ENCODE measurements at regions not wholly inside any gene's neighbourhood (a gene's known extent, or its start where the extent isn't known, plus 50 kb on each side); places are given as distances from the start of the nearest gene placed in this dataset.

DNA sequence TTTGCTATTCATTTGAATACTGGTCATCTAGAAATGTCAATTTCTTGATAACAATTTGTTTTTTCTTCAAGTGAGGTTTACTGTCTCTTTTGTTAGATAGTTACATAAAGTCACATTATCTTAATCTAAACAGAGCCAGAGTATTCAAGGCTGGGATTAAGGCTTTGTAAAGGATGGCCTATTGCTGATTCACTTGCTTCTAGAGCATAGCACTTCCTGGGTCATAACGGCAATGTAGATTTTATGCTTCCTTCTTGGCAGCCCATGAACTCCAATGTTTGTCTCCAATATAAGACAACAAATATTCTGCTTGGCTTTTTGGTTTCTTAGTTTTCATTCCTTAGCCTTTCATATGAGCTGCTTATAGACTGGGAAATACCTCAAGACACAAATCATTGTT is 2007.9 kb upstream of the CDH6 start:
- no peaks in the 10 kb centered on the region for H3K4me1 ChIP-seq
- intact Hi-C loops (cut with DNase I), result no loop called here
- no peak for DNase-seq

DNA sequence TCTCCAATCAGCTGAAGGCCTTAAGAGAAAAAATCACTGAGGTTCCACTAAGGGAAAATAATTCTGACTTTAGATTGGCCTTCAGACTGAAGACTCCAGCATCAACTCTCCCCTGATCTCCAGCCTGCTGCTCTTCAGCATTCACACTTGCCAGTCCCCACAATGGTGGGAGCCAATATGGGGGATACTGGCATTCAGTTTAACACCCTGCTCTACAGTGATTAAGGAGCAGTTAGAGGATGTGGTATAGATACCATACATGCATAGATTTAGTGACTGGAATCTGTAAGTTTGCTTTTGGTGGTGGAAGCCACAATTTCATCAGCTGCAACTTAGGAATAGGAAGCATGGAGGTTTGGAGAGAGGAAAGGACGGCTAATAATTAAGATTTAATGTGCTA is 2017.7 kb upstream of the CDH6 start:
- no peak for ATAC-seq
- Histone ChIP-seq H3K27me3 (no peaks in the 10 kb centered on the region), H3K4me1 (no peaks in the 10 kb centered on the region), H3K9me3 (no peaks in the 10 kb centered on the region), H3K4me3 (no peak overlapping the region), H3K27ac (no peak overlapping the region), H3K36me3 (replicated peaks in 1 of 2; ENCODE audit: insufficient read depth in 1 of 2, low read depth in 2 of 2) (no peaks in the 10 kb centered on the region)
- intact Hi-C loops (cut with DNase I), result no loop called here
- TF ChIP-seq POLR2A (IDR thresholded peaks at IDR 0.05) (no peak), CTCF (IDR thresholded peaks at IDR 0.05) (no peak)
- WGBS, 2 donors, result 26 to 29% methylated on average over 1 of the region's 1 CpG
- DNase-seq, result no peak

More for the DNA sequence above, 2007.9 kb upstream of the CDH6 start:
- no peak overlapping the region for H3K4me3 ChIP-seq
- 50 to 59% methylated on average over 1 of the region's 1 CpG for WGBS, 2 donors
- no peaks in the 10 kb centered on the region for H3K9me3 ChIP-seq
- no peak for TF ChIP-seq POLR2A (IDR thresholded peaks at IDR 0.05)
- TF ChIP-seq CTCF (IDR thresholded peaks at IDR 0.05), result no peak
- H3K27me3 ChIP-seq, result no peaks in the 10 kb centered on the region
- no peaks in the 10 kb centered on the region for H3K36me3 ChIP-seq (replicated peaks in 1 of 2; ENCODE audit: insufficient read depth in 1 of 2, low read depth in 2 of 2)
- ATAC-seq, result no peak
- no peak overlapping the region for H3K27ac ChIP-seq

DNA sequence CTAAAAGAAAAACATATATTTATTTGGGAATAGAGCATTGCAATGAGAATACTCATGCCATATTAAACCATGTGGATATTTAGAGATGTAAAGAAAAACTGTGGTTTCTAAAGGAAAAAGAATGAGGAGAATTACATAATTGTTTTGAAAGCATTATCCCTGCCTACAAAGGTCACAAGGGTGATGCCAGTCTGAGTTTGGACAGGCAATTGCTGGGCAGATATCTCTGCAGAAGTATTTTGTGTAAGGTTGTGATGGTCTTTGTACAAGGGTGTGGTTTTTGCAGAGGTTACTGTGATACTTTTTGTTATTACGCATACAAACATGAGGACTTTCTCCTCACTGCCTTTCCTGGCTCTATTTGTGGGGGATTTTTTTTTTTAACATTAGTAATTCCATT is 2022.9 kb upstream of the CDH6 start:
- H3K4me3 ChIP-seq, result no peak overlapping the region
- ATAC-seq, result no peak
- H3K36me3 ChIP-seq (replicated peaks in 1 of 2; ENCODE audit: insufficient read depth in 1 of 2, low read depth in 2 of 2), result no peaks in the 10 kb centered on the region
- TF ChIP-seq CTCF (IDR thresholded peaks at IDR 0.05) (no peak), POLR2A (IDR thresholded peaks at IDR 0.05) (no peak)
- no peak for DNase-seq
- WGBS, 2 donors, result 52 to 79% methylated on average over 1 of the region's 1 CpG
- no peaks in the 10 kb centered on the region for H3K4me1 ChIP-seq
- no peaks in the 10 kb centered on the region for H3K9me3 ChIP-seq
- H3K27me3 ChIP-seq, result no peaks in the 10 kb centered on the region
- no peak overlapping the region for H3K27ac ChIP-seq
- intact Hi-C loops (cut with DNase I), result no loop called here

- 18 to 23% methylated on average over 2 of the region's 2 CpGs for WGBS, 2 donors
- intact Hi-C loops (cut with DNase I), result no loop called here
- Histone ChIP-seq H3K9me3 (no peaks in the 10 kb centered on the region), H3K4me1 (no peaks in the 10 kb centered on the region), H3K36me3 (replicated peaks in 1 of 2; ENCODE audit: insufficient read depth in 1 of 2, low read depth in 2 of 2) (no peaks in the 10 kb centered on the region), H3K27me3 (no peaks in the 10 kb centered on the region), H3K4me3 (no peak overlapping the region), H3K27ac (no peak overlapping the region)
- DNase-seq (no peak), ATAC-seq (no peak)
- no peak for TF ChIP-seq CTCF (IDR thresholded peaks at IDR 0.05)
- no peak for TF ChIP-seq POLR2A (IDR thresholded peaks at IDR 0.05)
Measured at GRCh38 chr5:29169886-29170285, 2023.6 kb upstream of the CDH6 start.

DNA sequence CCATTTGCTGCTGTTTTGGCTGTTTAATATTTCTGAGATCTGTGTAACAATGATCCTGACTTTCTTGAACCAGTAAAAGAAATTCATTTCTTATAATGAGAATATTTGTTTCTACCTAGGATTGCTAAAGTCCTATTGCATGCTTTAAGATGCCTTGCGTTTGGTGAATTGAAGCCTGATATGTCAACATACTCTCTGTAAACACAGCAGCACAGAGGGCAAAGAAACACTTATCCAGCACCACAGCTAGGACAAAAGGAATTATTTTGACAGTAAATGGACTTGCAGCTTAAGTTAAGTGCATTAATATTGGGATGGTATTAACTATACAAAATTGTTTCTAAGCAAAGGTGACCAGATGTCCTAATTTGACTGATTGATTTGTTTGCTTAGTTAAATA is 2031.2 kb upstream of the CDH6 start:
- Histone ChIP-seq H3K9me3 (no peaks in the 10 kb centered on the region), H3K36me3 (replicated peaks in 1 of 2; ENCODE audit: insufficient read depth in 1 of 2, low read depth in 2 of 2) (no peaks in the 10 kb centered on the region), H3K4me1 (no peaks in the 10 kb centered on the region), H3K4me3 (no peak overlapping the region), H3K27me3 (no peaks in the 10 kb centered on the region), H3K27ac (no peak overlapping the region)
- DNase-seq, result no peak
- TF ChIP-seq CTCF (IDR thresholded peaks at IDR 0.05) (no peak), POLR2A (IDR thresholded peaks at IDR 0.05) (no peak)
- ATAC-seq, result no peak
- WGBS, 2 donors, result 14 to 24% methylated on average over 1 of the region's 1 CpG
- intact Hi-C loops (cut with DNase I), result no loop called here

Data from body of pancreas (tissue), 4 donors.